NCI-H2107 treated with DMSO at 0.1 percent for 48 hours (cell line): ENCODE measurements at regions not wholly inside any gene's neighbourhood (a gene's known extent, or its start where the extent isn't known, plus 50 kb on each side); places are given as distances from the start of the nearest gene placed in this dataset.

ENCODE experiments used
- DNase-seq: peaks from one replicate; lab custom pipeline; 2025; ENCODE audit not compliant: unreplicated experiment; lab: John Stamatoyannopoulos, UW

- no peak for DNase-seq
Measured at GRCh38 chr13:78341032-78341431, 262.3 kb downstream of the POU4F1 start.

GRCh38 chr13:78339927-78340326 is 263.4 kb downstream of the POU4F1 start:
- DNase-seq = no peak

DNA sequence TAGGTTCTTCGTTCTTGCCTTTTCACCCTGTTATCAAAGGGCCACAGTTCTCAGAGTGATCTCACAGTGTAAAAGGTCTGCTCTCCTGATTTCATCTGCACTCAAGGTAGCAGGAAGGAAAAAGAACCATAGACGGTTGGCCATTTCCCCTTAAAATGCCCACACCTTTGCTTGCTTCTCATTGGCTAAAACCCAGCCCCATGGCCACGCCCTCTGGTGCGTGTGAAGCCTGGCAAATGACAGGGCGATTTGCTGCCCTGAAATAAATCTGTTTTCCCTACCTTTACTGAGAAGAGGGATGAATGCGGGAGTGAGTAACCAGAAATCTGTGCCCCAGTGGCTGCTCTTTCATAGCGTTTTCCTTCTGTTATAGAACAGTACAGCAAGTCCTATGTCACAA is 269.3 kb downstream of the POU4F1 start:
- no peak for DNase-seq

GRCh38 chr13:78326633-78327032 is 276.7 kb downstream of the POU4F1 start:
- DNase-seq = no peak

DNA sequence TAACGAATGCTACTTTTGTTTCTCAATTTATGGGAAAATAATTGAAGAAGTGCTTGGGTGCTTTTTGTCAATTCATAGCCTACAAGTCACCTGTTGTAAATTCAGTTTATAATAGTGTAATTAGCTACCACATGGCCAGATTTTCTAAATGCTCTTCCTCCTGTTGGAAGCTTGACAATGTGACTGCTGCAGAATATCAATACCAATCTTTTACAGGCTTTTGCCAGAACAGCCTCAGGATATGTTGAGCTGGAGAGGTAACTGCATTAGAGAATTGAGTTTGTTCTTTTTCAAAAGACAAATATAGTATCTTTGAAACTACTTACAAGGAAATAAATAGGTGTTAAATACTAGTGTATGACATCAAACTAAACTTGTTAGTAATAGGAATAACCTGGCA is 277.8 kb downstream of the POU4F1 start:
- no peak for DNase-seq

DNA sequence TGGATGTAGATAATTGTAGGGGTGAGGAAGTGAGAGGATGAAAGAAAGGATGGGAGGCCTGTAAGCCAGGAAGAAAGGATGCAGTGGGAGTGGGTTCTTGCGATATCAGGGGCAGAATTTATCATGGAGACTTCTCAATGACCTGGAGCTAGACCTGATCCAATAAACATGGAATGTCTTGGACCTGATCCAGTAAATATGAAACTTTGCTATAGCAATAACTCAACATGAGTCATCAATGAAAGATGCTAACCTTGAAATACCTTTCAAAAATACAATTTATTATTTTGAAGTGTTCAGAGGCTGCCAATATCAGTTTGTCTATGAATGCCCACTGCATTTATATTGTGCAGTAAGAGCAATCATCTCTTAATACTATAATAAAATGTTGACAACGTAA is 279.5 kb downstream of the POU4F1 start:
- no peak for DNase-seq

- no peak for DNase-seq
Measured at GRCh38 chr13:78323040-78323439, 280.3 kb downstream of the POU4F1 start.

DNA sequence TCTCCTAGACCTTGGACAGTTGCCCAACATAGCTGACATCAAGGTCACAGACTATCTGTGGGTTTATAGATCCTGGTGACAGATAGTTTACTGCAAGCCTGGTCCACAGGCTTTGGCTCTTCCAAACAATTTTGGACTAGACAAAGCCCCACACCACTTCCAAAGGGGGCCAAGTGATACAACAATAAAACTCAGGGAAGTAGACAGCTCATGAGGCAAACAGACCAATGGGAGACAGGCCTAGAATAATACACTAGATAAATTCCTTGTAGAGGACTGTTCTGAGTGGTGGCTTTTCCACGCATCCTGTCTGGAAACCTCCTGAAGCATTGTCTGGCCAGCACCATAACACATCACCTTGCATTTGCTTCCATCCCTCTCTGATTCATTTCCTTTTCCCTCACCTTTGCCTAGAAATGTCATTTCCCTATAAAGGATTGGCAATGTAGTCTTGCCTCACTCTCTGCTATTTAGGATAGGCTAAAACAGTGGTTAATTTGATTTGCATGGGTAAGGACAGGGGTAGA is 284.2 kb downstream of the POU4F1 start:
- DNase-seq = no peak

DNA sequence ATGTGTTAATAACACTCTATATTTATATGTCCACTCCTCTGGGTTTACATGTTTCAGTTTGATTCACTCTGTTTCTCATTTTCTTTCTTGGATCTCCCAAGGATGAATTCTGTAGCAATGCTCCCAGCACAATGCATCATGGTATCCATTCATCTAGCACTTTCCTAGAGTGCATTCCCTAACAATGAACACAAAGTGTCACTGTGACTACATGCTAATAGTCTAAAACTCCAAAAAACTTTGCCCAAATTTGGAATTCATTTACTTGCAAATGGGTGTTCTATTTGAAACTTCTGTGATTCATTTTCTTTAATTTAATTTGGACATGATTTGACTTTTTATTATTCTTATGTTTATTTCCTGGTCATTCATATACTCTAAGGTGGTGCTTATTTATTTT is 286.3 kb downstream of the POU4F1 start:
- DNase-seq = peak; percentile 2

DNA sequence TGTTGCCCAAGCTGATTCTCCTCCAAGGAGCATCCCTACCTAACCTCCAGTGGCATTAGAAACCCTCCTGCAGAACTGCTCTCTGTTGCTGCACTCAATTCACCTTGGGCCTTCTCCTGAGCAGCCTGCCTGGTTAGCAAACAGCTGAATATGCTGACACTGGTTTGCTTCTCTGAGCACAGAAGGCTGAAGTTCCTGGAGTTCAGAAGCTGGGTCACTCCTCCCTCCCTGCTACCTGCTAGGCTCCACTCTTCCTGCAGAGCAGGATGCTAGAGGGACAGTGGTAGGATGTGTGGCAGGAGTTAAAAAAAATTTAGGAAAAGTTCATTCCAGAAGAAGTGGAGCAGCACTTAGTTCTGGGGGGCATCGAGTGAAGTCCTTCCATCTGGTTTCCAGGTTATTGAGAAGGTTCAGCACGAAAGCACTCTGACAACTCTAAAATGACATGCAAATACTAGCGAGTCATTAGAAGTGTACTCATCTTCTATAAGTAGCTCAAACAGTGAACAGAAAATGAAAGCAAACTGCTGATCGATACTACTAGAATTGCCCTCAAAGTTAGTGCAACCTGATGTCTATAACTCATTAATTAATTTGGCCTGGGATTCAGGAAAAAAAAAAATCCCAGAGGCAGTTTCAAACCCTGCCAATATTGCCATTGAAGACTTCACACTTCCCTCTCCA is 293.7 kb downstream of the POU4F1 start:
- DNase-seq = no peak

- no peak for DNase-seq
Measured at GRCh38 chr13:78306519-78307206, 296.7 kb downstream of the POU4F1 start.

DNA sequence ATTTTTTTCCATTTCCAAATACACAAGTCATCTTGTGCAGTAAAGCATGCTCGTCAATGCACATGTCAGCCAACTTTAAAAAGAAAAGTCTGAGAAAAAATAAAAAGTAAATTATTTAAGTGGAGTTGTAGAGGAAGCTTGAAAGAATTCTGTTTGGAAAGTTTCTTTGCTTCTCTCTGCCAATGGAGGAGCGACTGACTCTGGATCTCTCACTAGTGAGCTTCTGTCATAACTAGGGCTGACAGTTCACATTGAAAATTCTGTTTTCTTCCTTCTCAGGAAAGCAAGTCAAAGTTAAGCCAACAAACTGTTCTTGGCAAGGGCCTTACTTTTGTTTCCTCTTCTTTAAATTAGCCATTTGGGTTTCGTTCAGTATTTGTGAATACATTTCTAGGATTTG is 298.2 kb downstream of the POU4F1 start:
- no peak for DNase-seq

GRCh38 chr13:78299832-78300623 is 303.3 kb downstream of the POU4F1 start:
- no peak for DNase-seq

DNA sequence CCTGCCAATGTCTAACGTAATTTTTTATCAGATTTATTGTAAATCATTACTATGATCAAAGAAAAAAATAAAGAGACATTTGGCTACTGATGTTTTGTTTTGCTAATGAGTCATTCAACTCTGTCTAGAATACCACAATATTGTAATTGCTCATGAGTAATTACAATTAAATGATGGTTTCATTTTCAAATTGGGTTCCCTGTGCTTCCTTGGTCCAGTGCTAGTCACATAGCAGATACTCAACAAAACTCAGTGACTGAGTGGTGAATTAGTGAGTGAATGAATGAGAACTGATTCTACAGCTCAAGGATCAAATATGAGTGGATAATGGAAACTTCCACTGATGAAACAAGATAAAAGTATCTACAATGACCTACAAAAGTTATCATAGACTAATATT is 304.7 kb downstream of the POU4F1 start:
- DNase-seq = no peak

- no peak for DNase-seq
Measured at GRCh38 chr13:78286748-78287147, 316.6 kb downstream of the POU4F1 start.

DNA sequence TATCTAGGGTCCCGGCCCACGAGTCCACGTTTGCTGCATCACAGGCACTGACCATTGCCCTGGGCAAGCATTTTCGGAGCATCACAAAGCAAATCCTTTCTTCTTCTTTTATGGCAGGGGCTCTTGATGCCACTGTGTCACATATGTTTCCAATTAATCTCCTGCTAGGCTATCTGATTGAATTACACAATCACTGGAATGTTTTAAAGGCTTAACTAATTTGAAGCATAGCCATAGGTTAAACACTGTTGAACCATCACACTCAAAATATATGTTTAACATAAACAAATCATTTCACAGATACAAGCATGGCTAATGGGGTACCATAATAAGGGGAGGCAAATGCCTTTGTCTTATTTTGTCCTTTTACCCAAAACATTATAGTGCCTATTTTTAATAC is 338.3 kb downstream of the POU4F1 start:
- no peak for DNase-seq

DNA sequence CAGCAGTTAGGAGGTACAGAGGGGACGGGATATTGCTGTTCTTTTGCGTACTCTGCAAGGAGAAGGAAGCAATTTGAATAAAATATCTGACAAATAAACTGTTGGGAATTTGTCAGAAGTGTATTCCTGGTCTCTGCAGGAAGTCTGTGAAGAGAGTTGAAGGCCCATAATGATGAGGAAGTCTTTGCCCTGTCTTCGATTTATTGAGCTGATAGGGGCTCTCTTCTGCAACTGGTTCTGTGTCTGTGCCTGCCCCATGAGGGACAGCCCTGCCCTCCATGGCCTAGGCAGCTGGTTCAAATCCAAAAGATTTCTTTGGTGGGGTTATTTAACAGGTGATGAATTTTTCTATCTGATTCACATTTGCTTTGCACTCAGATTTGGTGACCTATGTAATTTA is 339.7 kb upstream of the EDNRB start:
- no peak for DNase-seq

DNA sequence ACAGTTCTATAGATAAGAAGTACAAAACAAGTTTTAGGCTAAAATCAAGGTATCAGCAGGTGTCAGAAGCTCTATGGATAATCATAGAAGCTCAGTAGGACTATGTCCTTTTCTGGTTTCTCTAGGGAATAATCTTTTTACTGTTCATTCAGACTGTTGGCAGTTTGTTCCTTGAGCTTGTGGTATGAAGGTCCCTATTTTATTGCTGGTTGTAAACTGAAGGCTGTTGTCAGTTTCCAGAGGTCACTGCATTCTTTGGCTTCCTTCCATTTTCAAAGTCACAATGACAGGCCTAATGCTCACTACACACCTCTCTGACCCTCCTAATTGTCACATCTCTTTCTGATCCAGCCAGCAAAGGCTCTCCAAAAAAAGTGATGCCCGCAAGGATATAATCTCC is 337.9 kb upstream of the EDNRB start:
- DNase-seq = no peak

- no peak for DNase-seq
Measured at GRCh38 chr13:78254113-78254512, 335.5 kb upstream of the EDNRB start.

- no peak for DNase-seq
Measured at GRCh38 chr13:78247362-78247761, 328.7 kb upstream of the EDNRB start.

DNA sequence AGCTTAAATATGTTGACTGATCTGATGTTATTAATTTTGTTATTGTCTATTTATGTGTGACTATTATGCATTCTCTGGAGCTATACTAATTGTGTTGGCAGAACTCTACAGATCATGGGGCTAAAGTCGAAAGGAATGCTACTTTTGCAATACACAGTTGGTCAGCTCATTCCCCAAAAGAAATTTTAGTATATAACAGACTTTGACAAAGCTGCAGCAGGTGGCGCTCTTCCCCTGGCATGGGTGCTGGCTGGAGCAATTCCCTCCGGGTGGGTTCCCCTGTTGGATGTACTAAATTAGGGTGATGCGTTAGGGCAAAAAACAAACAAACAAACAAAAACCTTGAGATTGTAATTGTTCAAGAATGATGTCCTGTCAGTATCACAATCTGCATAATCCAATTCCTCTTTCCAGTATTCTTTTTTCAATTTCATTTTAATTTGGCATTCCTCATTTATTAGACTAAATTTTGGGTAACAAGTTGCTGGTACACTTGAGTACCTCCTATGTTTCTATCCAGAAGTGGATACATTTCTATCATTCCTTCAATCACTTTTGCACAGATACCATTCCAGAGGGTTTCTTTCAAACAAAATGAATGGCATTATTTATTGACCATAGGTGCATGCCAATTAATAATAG is 322.8 kb upstream of the EDNRB start:
- DNase-seq = peak; percentile 22
